KMS-11 (cell line): ENCODE measurements at regions not wholly inside any gene's neighbourhood (a gene's known extent, or its start where the extent isn't known, plus 50 kb on each side); places are given as distances from the start of the nearest gene placed in this dataset.
A peak's percentile ranks its signal among the peaks of the same experiment; 100 is the strongest.
"Not testable (repeated sequence)": the region's sequence is repeated elsewhere in the genome, so short reads cannot be mapped to it uniquely, and the experiment has no call there.

Experiments used
- H2AFZ ChIP-seq: fragments of 200-600 bp; sonication (generic); 2 replicates; pipeline ENCODE4 v1.6.1; 2016; ENCODE audit warnings: antibody characterized with exemption, mixed run types, low read depth
- H3K27ac ChIP-seq: fragments of 200-600 bp; sonication (generic); 2 replicates; pipeline ENCODE4 v1.6.1; 2016; ENCODE audit warnings: mild to moderate bottlenecking, mixed run types
- H3K27me3 ChIP-seq: fragments of 200-600 bp; sonication (generic); 2 replicates; pipeline ENCODE4 v1.6.1; 2017; ENCODE audit warnings: mild to moderate bottlenecking, low read depth, mixed run types, moderate library complexity; ENCODE audit not compliant: insufficient read depth
- H3K36me3 ChIP-seq: fragments of 200-600 bp; sonication (generic); 2 replicates; pipeline ENCODE4 v1.6.1; 2017; ENCODE audit warnings: mild to moderate bottlenecking, mixed run types; ENCODE audit not compliant: insufficient read depth
- H3K4me1 ChIP-seq: fragments of 200-600 bp; sonication (generic); 2 replicates; pipeline ENCODE4 v1.6.1; 2016; ENCODE audit warnings: mild to moderate bottlenecking, low read depth, mixed run types; ENCODE audit not compliant: poor library complexity, severe bottlenecking
- H3K4me2 ChIP-seq: fragments of 200-600 bp; sonication (generic); 2 replicates; pipeline ENCODE4 v1.7.0; 2016; ENCODE audit warnings: mild to moderate bottlenecking, mixed run types
- H3K4me3 ChIP-seq: fragments of 200-600 bp; sonication (generic); IDR thresholded peaks from 2 replicates; pipeline ENCODE4 v1.6.1; 2017; ENCODE audit warnings: low read depth, low read length, mixed read lengths; ENCODE audit not compliant: insufficient read depth
- H3K79me2 ChIP-seq: fragments of 200-600 bp; sonication (generic); 2 replicates; pipeline ENCODE4 v1.6.1; 2016; ENCODE audit warnings: low read depth, mixed run types; ENCODE audit not compliant: insufficient read depth
- H3K9ac ChIP-seq: fragments of 200-600 bp; sonication (generic); 2 replicates; pipeline ENCODE4 v1.6.1; 2016; ENCODE audit warnings: mild to moderate bottlenecking, mixed run types
- H4K20me1 ChIP-seq: fragments of 200-600 bp; sonication (generic); 2 replicates; pipeline ENCODE4 v1.6.1; 2016; ENCODE audit warnings: mild to moderate bottlenecking, mixed run types; ENCODE audit not compliant: insufficient read depth
- TF ChIP-seq, protein P1 (sequence below): fragments of 200-600 bp; sonication (generic); conservative IDR thresholded peaks from 2 replicates; pipeline ENCODE4 v1.6.1; 2017; ENCODE audit warnings: low read depth, mild to moderate bottlenecking, antibody characterized with exemption, low read length, moderate library complexity, mixed read lengths

DNA sequence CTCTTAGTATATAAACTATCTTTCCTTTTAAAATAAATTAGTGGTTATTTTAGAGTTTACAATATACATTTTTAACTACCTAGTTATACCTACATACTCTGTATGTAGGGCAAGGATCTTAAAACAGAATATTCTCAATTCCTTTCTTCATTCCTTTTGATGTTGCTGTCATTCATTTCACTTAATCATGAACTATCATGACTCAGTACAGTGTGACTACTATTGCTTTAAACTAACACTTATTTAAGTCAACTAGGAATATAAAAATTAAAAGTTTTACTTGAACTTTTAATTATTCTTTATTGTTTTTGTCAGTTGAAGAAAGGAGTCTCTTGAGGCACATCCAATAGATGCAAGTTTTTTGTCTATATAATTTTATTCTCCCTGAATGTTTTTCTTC, 726.4 kb downstream of the BRINP3 start:
- no peak overlapping the region for H3K4me2 ChIP-seq
- TF ChIP-seq, protein P1, sequence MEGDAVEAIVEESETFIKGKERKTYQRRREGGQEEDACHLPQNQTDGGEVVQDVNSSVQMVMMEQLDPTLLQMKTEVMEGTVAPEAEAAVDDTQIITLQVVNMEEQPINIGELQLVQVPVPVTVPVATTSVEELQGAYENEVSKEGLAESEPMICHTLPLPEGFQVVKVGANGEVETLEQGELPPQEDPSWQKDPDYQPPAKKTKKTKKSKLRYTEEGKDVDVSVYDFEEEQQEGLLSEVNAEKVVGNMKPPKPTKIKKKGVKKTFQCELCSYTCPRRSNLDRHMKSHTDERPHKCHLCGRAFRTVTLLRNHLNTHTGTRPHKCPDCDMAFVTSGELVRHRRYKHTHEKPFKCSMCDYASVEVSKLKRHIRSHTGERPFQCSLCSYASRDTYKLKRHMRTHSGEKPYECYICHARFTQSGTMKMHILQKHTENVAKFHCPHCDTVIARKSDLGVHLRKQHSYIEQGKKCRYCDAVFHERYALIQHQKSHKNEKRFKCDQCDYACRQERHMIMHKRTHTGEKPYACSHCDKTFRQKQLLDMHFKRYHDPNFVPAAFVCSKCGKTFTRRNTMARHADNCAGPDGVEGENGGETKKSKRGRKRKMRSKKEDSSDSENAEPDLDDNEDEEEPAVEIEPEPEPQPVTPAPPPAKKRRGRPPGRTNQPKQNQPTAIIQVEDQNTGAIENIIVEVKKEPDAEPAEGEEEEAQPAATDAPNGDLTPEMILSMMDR, result no peak

DNA sequence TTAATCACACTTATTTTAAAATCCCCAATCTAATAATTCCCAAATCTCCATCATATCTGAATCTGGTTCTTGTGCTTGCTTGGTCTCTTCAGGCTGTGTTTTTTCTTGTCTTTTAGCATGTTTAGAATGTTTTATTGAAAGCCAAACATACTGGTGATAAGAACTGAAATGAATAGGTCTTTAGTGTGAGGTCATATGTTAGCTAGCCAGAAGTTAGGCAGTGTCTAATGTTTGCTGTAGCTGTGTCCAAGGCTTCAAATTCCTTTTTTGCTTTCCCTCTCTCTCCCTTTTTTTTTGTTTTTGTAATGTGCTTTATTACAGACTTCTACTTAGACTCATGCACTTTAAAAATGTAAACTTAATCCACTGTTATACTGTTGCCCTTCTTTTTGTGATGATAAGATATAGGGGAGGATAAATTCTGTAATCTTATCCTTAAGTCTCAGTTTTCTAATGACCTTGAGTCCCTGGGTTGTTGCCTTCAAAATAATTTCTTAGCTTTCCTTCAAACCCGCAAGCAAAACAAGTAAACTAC, 725.1 kb downstream of the BRINP3 start:
- Histone ChIP-seq H3K36me3 (no peaks in the 10 kb centered on the region), H3K27ac (no peak overlapping the region), H3K9ac (no peak overlapping the region), H4K20me1 (no peaks in the 10 kb centered on the region; the same call in 1 of the 2 replicates), H3K27me3 (no peaks in the 10 kb centered on the region), H3K4me2 (no peak overlapping the region), H3K4me3 (no peak overlapping the region), H2AFZ (no peak overlapping the region), H3K79me2 (no peaks in the 10 kb centered on the region), H3K4me1 (peaks cover 7% of the 10 kb centered on the region)
- TF ChIP-seq, protein P1, result no peak

More for the DNA sequence above, 726.4 kb downstream of the BRINP3 start:
- H3K36me3 ChIP-seq, result no peaks in the 10 kb centered on the region
- no peaks in the 10 kb centered on the region; the same call in 1 of the 2 replicates for H4K20me1 ChIP-seq
- H3K4me3 ChIP-seq, result no peak overlapping the region
- no peak overlapping the region for H3K9ac ChIP-seq
- H3K27ac ChIP-seq, result no peak overlapping the region
- no peaks in the 10 kb centered on the region for H3K27me3 ChIP-seq
- no peak overlapping the region for H2AFZ ChIP-seq
- peaks cover 7% of the 10 kb centered on the region for H3K4me1 ChIP-seq
- no peaks in the 10 kb centered on the region for H3K79me2 ChIP-seq

DNA sequence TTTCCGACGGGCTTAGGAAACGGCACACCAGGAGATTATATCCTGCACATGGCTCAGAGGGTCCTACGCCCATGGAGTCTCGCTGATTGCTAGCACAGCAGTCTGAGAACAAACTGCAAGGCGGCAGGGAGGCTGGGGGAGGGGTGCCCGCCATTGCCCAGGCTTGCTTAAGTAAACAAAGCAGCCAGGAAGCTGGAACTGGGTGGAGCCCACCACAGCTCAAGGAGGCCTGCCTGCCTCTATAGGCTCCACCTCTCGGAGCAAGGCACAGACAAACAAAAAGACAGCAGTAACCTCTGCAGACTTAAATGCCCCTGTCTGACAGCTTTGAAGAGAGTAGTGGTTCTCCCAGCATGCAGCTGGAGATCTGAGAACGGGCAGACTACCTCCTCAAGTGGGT, 722.6 kb downstream of the BRINP3 start:
- peak overlapping the region; percentile 88 for H3K9ac ChIP-seq
- H3K4me2 ChIP-seq, result peak overlapping the region; percentile 74
- H3K36me3 ChIP-seq, H3K4me1 ChIP-seq, H3K79me2 ChIP-seq, H4K20me1 ChIP-seq, H3K27me3 ChIP-seq, H3K4me3 ChIP-seq: not testable (repeated sequence)
- H3K27ac ChIP-seq, result peak overlapping the region; percentile 82
- H2AFZ ChIP-seq, result peak overlapping the region; percentile 78

DNA sequence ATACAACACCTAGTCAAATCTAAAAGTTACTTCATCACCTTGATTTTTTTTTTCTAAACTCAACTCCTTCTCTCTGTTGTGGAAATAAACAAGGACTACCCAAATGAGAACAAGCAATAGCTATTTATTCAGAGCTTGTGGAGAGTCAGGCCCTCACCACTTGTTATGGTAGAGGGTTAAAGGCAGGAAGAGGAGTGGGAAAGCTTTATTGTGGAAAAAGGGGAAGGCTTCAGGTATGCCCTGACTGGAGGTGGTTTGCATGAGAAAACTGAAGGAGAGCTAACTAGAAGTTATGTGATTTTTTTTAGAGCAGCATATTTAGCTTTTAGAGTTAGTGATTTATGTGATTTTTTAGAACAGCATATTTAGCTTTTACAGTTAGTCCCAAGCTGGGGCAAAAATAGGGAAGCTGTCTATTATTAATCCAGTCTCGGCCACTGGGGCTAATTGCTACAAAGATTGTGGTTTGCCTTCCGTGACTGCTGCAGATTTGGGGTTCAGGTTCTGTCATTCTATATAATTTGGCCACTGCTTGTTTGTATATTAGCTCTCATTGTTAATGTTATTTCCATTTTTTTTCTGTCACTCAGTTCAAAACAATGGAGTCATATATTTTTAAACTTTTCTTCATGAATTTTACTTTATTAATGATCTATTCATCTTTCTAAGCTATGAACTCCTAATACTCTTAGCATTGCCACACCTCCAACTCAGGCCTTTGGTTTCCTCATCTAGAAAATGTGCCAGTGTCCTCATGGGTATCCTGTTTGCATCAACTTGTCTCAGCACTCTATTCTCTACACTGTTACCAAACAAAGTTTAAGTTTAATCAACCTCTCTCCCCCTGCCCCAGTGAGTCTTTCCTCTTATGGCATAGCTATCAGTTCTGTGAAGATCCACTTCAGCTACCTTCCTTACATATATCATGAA, 713.0 kb downstream of the BRINP3 start:
- no peak overlapping the region for H3K4me3 ChIP-seq
- H3K4me1 ChIP-seq, result no peaks in the 10 kb centered on the region
- TF ChIP-seq, protein P1, result no peak
- H3K4me2 ChIP-seq, result no peak overlapping the region
- no peak overlapping the region for H2AFZ ChIP-seq
- H3K36me3 ChIP-seq, result no peaks in the 10 kb centered on the region
- no peaks in the 10 kb centered on the region for H3K27me3 ChIP-seq
- no peak overlapping the region for H3K9ac ChIP-seq
- no peaks in the 10 kb centered on the region for H3K79me2 ChIP-seq
- no peaks in the 10 kb centered on the region for H4K20me1 ChIP-seq
- no peak overlapping the region for H3K27ac ChIP-seq

DNA sequence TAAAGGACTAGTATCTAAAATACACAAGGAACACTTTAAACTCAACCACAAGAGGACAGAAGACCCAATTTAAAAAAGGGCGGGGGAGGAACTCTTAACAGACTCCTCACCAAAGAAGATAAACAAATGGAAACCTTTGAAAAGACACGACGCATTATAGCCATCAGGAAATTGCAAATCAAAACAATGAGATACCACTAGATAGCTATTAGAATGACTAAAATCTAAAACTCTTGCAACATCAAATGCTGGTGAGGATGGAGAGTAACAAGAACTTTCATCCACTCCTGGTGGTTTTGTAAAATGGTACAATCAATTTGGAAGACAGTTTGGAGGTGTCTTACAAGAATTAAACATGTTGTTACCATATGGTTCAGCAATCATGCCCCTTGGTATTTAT, 708.2 kb downstream of the BRINP3 start:
- Histone ChIP-seq H3K36me3 (no peaks in the 10 kb centered on the region), H3K4me1 (no peaks in the 10 kb centered on the region), H3K79me2 (no peaks in the 10 kb centered on the region), H3K27ac (no peak overlapping the region), H3K9ac (no peak overlapping the region), H2AFZ (no peak overlapping the region), H3K27me3 (no peaks in the 10 kb centered on the region), H4K20me1 (no peaks in the 10 kb centered on the region), H3K4me2 (no peak overlapping the region), H3K4me3 (no peak overlapping the region)
- TF ChIP-seq, protein P1, result no peak
